CD8-positive, alpha-beta memory T cell (primary cell): ENCODE measurements at regions not wholly inside any gene's neighbourhood (a gene's known extent, or its start where the extent isn't known, plus 50 kb on each side); places are given as distances from the start of the nearest gene placed in this dataset.
A peak's percentile ranks its signal among the peaks of the same experiment; 100 is the strongest.

Source experiments
- CTCF ChIA-PET: fragments of 350-600 bp; sonication (Branson Sonifier 250); formaldehyde crosslinking; loops from one replicate; lab custom pipeline; 2021; ENCODE audit warnings: antibody characterized with exemption; lab: Charles Lee
- POLR2A ChIA-PET: fragments of 350-600 bp; sonication (Branson Sonifier 250); formaldehyde crosslinking; loops from one replicate; lab custom pipeline; 2021; ENCODE audit warnings: antibody characterized with exemption; lab: Charles Lee
- DNase-seq, 5 donors: peaks; one replicate each; pipeline versions ENCODE4 v3.0.0 to v3.0.0-alpha.2; 2020 to 2022; ENCODE audit warnings: mixed read lengths in 1 of 5
- H3K27ac ChIP-seq: one replicate; pipeline ENCODE4 v1.7.0; 2013; ENCODE audit warnings: low read depth, mild to moderate bottlenecking, low read length, moderate library complexity
- H3K27me3 ChIP-seq: 2 replicates; pipeline ENCODE4 v1.7.0; 2013; ENCODE audit warnings: low read length, mild to moderate bottlenecking; ENCODE audit not compliant: insufficient read depth, poor library complexity, severe bottlenecking
- H3K36me3 ChIP-seq: 2 replicates; pipeline ENCODE4 v1.7.0; 2013; ENCODE audit warnings: mild to moderate bottlenecking, low read length, moderate library complexity; ENCODE audit not compliant: insufficient read depth
- H3K4me1 ChIP-seq: 2 replicates; pipeline ENCODE4 v1.7.0; 2013; ENCODE audit warnings: mild to moderate bottlenecking, low read length, moderate library complexity; ENCODE audit not compliant: insufficient read depth
- H3K4me3 ChIP-seq: 2 replicates; pipeline ENCODE4 v1.7.0; 2013; ENCODE audit warnings: mild to moderate bottlenecking, low read length
- H3K9me3 ChIP-seq: 2 replicates; pipeline ENCODE4 v1.7.0; 2013; ENCODE audit warnings: mild to moderate bottlenecking, low read length
- H3K27ac Mint-ChIP-seq, 8 donors: one replicate each; pipeline ENCODE4 v1.8.0; 2020 to 2021; ENCODE audit warnings: mixed read lengths in 8 of 8, mild to moderate bottlenecking in 6 of 8, inconsistent platforms in 3 of 8, moderate library complexity in 3 of 8
- H3K27me3 Mint-ChIP-seq, 2 donors: one replicate each; pipeline ENCODE4 v1.8.0; 2020 to 2021; ENCODE audit warnings: mixed read lengths in 2 of 2, mild to moderate bottlenecking in 1 of 2, moderate library complexity in 1 of 2
- H3K36me3 Mint-ChIP-seq, 3 donors: one replicate each; pipeline ENCODE4 v1.8.0; 2020 to 2021; ENCODE audit warnings: mixed read lengths in 3 of 3, inconsistent platforms in 1 of 3, mild to moderate bottlenecking in 1 of 3
- H3K4me1 Mint-ChIP-seq, 3 donors: one replicate each; pipeline ENCODE4 v1.8.0; 2020 to 2021; ENCODE audit warnings: mixed read lengths in 3 of 3, inconsistent platforms in 1 of 3, mild to moderate bottlenecking in 1 of 3
- H3K4me3 Mint-ChIP-seq, 7 donors: one replicate each; pipeline ENCODE4 v1.8.0; 2020 to 2021; ENCODE audit warnings: mixed read lengths in 7 of 7, mild to moderate bottlenecking in 6 of 7, moderate library complexity in 4 of 7, inconsistent platforms in 2 of 7
- H3K9me3 Mint-ChIP-seq, 5 donors: one replicate each; pipeline ENCODE4 v1.8.0; 2020 to 2022; ENCODE audit warnings: mixed read lengths in 5 of 5, mild to moderate bottlenecking in 3 of 5, moderate library complexity in 2 of 5, inconsistent platforms in 1 of 5

- ChIA-PET CTCF (no interaction called here), POLR2A (no interaction called here)
- Mint-ChIP-seq H3K4me3 (peak overlapping the region in 6 of 7 donors; percentile 36 to 71 (median 58)), H3K9me3 (peaks cover 0 to 3% (median 0%) of the 10 kb centered on the region in 5 donors), H3K4me1 (peaks cover 0 to 9% (median 2%) of the 10 kb centered on the region in 3 donors), H3K27ac (peak overlapping the region in 6 of 8 donors; percentile 8 to 89 (median 36)), H3K36me3 (no peaks in the 10 kb centered on the region), H3K27me3 (peaks cover 3 to 8% of the 10 kb centered on the region in 2 donors)
- H3K27me3 ChIP-seq: no peaks in the 10 kb centered on the region
- H3K36me3 ChIP-seq: no peaks in the 10 kb centered on the region
- H3K27ac ChIP-seq: no peak overlapping the region
- no peak overlapping the region for H3K4me3 ChIP-seq
- no peaks in the 10 kb centered on the region for H3K4me1 ChIP-seq
- no peaks in the 10 kb centered on the region for H3K9me3 ChIP-seq
- DNase-seq: peak in 2 of 5 donors; percentile 9 to 54
Measured at GRCh38 chr2:15038366-15039364, 406.1 kb downstream of the LRATD1 start.

- H3K4me1 Mint-ChIP-seq: peaks cover 0 to 9% (median 2%) of the 10 kb centered on the region in 3 donors
Measured at GRCh38 chr2:15040429-15041084, 408.0 kb downstream of the LRATD1 start.

GRCh38 chr2:15041429-15041837 is 408.9 kb downstream of the LRATD1 start:
- no peak overlapping the region for H3K4me3 ChIP-seq
- no peak overlapping the region for H3K4me3 Mint-ChIP-seq
- no peak overlapping the region for H3K27ac Mint-ChIP-seq
- no peaks in the 10 kb centered on the region for H3K4me1 ChIP-seq
- POLR2A ChIA-PET: no interaction called here
- no peaks in the 10 kb centered on the region for H3K27me3 ChIP-seq
- H3K4me1 Mint-ChIP-seq: peaks cover 0 to 9% (median 2%) of the 10 kb centered on the region in 3 donors
- H3K36me3 Mint-ChIP-seq: no peaks in the 10 kb centered on the region
- CTCF ChIA-PET: no interaction called here
- H3K27me3 Mint-ChIP-seq: peaks cover 3 to 8% of the 10 kb centered on the region in 2 donors
- DNase-seq: no peak
- H3K9me3 ChIP-seq: no peaks in the 10 kb centered on the region
- H3K27ac ChIP-seq: no peak overlapping the region
- no peaks in the 10 kb centered on the region for H3K36me3 ChIP-seq
- no peaks in the 10 kb centered on the region for H3K9me3 Mint-ChIP-seq

More at GRCh38 chr2:15040429-15041084, 408.0 kb downstream of the LRATD1 start:
- Mint-ChIP-seq H3K9me3 (peaks cover 0 to under 1% (median 0%) of the 10 kb centered on the region in 5 donors), H3K27me3 (peaks cover 3 to 8% of the 10 kb centered on the region in 2 donors), H3K36me3 (no peaks in the 10 kb centered on the region), H3K4me3 (no peak overlapping the region), H3K27ac (no peak overlapping the region)
- no peak overlapping the region for H3K4me3 ChIP-seq
- DNase-seq: no peak
- no peaks in the 10 kb centered on the region for H3K36me3 ChIP-seq
- POLR2A ChIA-PET: no interaction called here
- H3K4me1 ChIP-seq: no peaks in the 10 kb centered on the region
- H3K27ac ChIP-seq: no peak overlapping the region
- no peaks in the 10 kb centered on the region for H3K27me3 ChIP-seq
- no peaks in the 10 kb centered on the region for H3K9me3 ChIP-seq
- CTCF ChIA-PET: no interaction called here

- no peak overlapping the region for H3K4me3 Mint-ChIP-seq
- peaks cover 0 to 9% (median 0%) of the 10 kb centered on the region in 3 donors for H3K4me1 Mint-ChIP-seq
- no peak overlapping the region for H3K4me3 ChIP-seq
- no peaks in the 10 kb centered on the region for H3K9me3 Mint-ChIP-seq
- no peak for DNase-seq
- no peaks in the 10 kb centered on the region for H3K9me3 ChIP-seq
- H3K36me3 ChIP-seq: no peaks in the 10 kb centered on the region
- peaks cover 3 to 8% of the 10 kb centered on the region in 2 donors for H3K27me3 Mint-ChIP-seq
- ChIA-PET CTCF (no interaction called here), POLR2A (no interaction called here)
- no peak overlapping the region for H3K27ac ChIP-seq
- no peaks in the 10 kb centered on the region for H3K27me3 ChIP-seq
- no peaks in the 10 kb centered on the region for H3K36me3 Mint-ChIP-seq
- no peaks in the 10 kb centered on the region for H3K4me1 ChIP-seq
- no peak overlapping the region for H3K27ac Mint-ChIP-seq
Measured at GRCh38 chr2:15042801-15043217, 410.3 kb downstream of the LRATD1 start.

GRCh38 chr2:15043336-15044058 is 411.0 kb downstream of the LRATD1 start:
- H3K4me3 ChIP-seq: no peak overlapping the region
- no peak for DNase-seq
- H3K27me3 Mint-ChIP-seq: peaks cover 3 to 8% of the 10 kb centered on the region in 2 donors
- POLR2A ChIA-PET: no interaction called here
- no peaks in the 10 kb centered on the region for H3K27me3 ChIP-seq
- H3K27ac ChIP-seq: no peak overlapping the region
- no peaks in the 10 kb centered on the region for H3K4me1 ChIP-seq
- H3K36me3 ChIP-seq: no peaks in the 10 kb centered on the region
- peaks cover 0 to 6% (median 0%) of the 10 kb centered on the region in 3 donors for H3K4me1 Mint-ChIP-seq
- peak overlapping the region in 1 of 8 donors; percentile 59 for H3K27ac Mint-ChIP-seq
- H3K36me3 Mint-ChIP-seq: no peaks in the 10 kb centered on the region
- no peaks in the 10 kb centered on the region for H3K9me3 Mint-ChIP-seq
- H3K9me3 ChIP-seq: no peaks in the 10 kb centered on the region
- CTCF ChIA-PET: no interaction called here
- H3K4me3 Mint-ChIP-seq: no peak overlapping the region

GRCh38 chr2:15045054-15045453 is 412.5 kb downstream of the LRATD1 start:
- H3K36me3 Mint-ChIP-seq: no peaks in the 10 kb centered on the region
- no peak overlapping the region for H3K27ac ChIP-seq
- H3K4me1 ChIP-seq: no peaks in the 10 kb centered on the region
- no peak overlapping the region for H3K4me3 Mint-ChIP-seq
- peaks cover 3 to 8% of the 10 kb centered on the region in 2 donors for H3K27me3 Mint-ChIP-seq
- H3K4me1 Mint-ChIP-seq: no peaks in the 10 kb centered on the region
- CTCF ChIA-PET: no interaction called here
- H3K36me3 ChIP-seq: no peaks in the 10 kb centered on the region
- H3K4me3 ChIP-seq: no peak overlapping the region
- no peak for DNase-seq
- H3K27ac Mint-ChIP-seq: no peak overlapping the region
- H3K9me3 Mint-ChIP-seq: no peaks in the 10 kb centered on the region
- H3K9me3 ChIP-seq: no peaks in the 10 kb centered on the region
- POLR2A ChIA-PET: no interaction called here
- no peaks in the 10 kb centered on the region for H3K27me3 ChIP-seq

GRCh38 chr2:15047184-15047583 is 414.7 kb downstream of the LRATD1 start:
- H3K27ac ChIP-seq: no peak overlapping the region
- no peak overlapping the region for H3K4me3 ChIP-seq
- Mint-ChIP-seq H3K4me3 (no peak overlapping the region), H3K36me3 (no peaks in the 10 kb centered on the region), H3K4me1 (no peaks in the 10 kb centered on the region), H3K27me3 (peaks cover under 1 to 5% of the 10 kb centered on the region in 2 donors), H3K9me3 (no peaks in the 10 kb centered on the region), H3K27ac (peak overlapping the region in 1 of 8 donors; percentile 26)
- ChIA-PET POLR2A (no interaction called here), CTCF (no interaction called here)
- H3K36me3 ChIP-seq: no peaks in the 10 kb centered on the region
- H3K4me1 ChIP-seq: no peaks in the 10 kb centered on the region
- no peaks in the 10 kb centered on the region for H3K9me3 ChIP-seq
- no peaks in the 10 kb centered on the region for H3K27me3 ChIP-seq
- DNase-seq: no peak
